Testis (tissue), 2 donors: ENCODE measurements at regions not wholly inside any gene's neighbourhood (a gene's known extent, or its start where the extent isn't known, plus 50 kb on each side); places are given as distances from the start of the nearest gene placed in this dataset.

ENCODE experiments used
- DNase-seq: peaks from one replicate; pipeline ENCODE4 v3.0.0-alpha.2; 2019
- H3K27ac ChIP-seq, 2 donors: fragments of 200-600 bp; sonication (generic); one replicate each; pipeline ENCODE4 v1.5.1; 2019
- H3K27me3 ChIP-seq: fragments of 200-600 bp; sonication (generic); one replicate; pipeline ENCODE4 v1.5.1; 2019
- H3K36me3 ChIP-seq: fragments of 200-600 bp; sonication (generic); one replicate; pipeline ENCODE4 v1.5.1; 2017; ENCODE audit warnings: low read depth; ENCODE audit errors: missing control alignments
- H3K4me1 ChIP-seq: fragments of 200-600 bp; sonication (generic); one replicate; pipeline ENCODE4 v1.5.1; 2019
- H3K4me3 ChIP-seq, 2 donors: fragments of 200-600 bp; sonication (generic); one replicate each; pipeline ENCODE4 v1.5.1; 2017 to 2019
- H3K9me3 ChIP-seq: fragments of 200-600 bp; sonication (generic); one replicate; pipeline ENCODE4 v1.5.1; 2017
- POLR2A ChIP-seq: fragments of 450-650 bp; IDR thresholded peaks from one replicate; pipeline ENCODE4 v1.6.1; 2017; ENCODE audit warnings: antibody characterized with exemption, mild to moderate bottlenecking, moderate library complexity
- WGBS, 2 donors: methylation state at CpG; one replicate each; pipeline ENCODE4 v1.1.5; 2018; 5-methylcytosine and 5-hydroxymethylcytosine counted together
- intact Hi-C: fragments of 100-400 bp; cut with DNase I; formaldehyde crosslinking; loops from one replicate; pipeline ENCODE4 v1.15.1; 2023; ENCODE audit warnings: low total_unique reads
- TF ChIP-seq, protein P1 (sequence below), 3 experiments: fragments of 450-650 bp in 2 of 3; fragments of 200-600 bp in 1 of 3; sonication (generic) in 1 of 3; IDR thresholded peaks; one replicate each; pipeline ENCODE4 v1.5.1; 2016 to 2019; ENCODE audit warnings: antibody characterized with exemption in 3 of 3, mild to moderate bottlenecking in 2 of 3, moderate library complexity in 1 of 3

DNA sequence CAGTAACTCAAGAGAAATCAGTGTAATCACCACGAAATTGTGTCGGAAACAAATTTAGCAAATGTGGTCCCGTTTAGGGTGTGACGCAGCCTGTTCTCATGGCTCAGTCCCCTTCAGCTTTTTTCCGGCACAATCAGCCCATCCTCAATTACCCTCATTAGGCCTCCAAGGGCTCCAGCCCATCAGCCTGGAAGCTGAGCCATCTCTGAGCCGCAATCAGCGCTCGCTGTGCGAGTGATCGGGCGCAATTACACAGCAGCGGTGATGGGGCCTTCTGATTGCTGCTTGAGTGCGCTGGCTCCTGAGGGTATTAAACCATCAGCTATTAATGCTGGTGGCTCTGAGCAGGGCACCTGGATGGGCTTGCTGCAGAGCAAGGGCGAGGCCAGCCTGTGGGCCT, 55.6 kb downstream of the PLXNA1 start:
- no peak for DNase-seq
- Histone ChIP-seq H3K27me3 (no peaks in the 10 kb centered on the region), H3K4me3 (no peak overlapping the region), H3K4me1 (peaks cover 4% of the 10 kb centered on the region), H3K27ac (no peak overlapping the region), H3K9me3 (no peaks in the 10 kb centered on the region), H3K36me3 (no peaks in the 10 kb centered on the region)
- intact Hi-C loops: no loop called here
- WGBS, 2 donors: 78 to 89% methylated on average over 14 of the region's 14 CpGs
- TF ChIP-seq POLR2A: no peak

DNA sequence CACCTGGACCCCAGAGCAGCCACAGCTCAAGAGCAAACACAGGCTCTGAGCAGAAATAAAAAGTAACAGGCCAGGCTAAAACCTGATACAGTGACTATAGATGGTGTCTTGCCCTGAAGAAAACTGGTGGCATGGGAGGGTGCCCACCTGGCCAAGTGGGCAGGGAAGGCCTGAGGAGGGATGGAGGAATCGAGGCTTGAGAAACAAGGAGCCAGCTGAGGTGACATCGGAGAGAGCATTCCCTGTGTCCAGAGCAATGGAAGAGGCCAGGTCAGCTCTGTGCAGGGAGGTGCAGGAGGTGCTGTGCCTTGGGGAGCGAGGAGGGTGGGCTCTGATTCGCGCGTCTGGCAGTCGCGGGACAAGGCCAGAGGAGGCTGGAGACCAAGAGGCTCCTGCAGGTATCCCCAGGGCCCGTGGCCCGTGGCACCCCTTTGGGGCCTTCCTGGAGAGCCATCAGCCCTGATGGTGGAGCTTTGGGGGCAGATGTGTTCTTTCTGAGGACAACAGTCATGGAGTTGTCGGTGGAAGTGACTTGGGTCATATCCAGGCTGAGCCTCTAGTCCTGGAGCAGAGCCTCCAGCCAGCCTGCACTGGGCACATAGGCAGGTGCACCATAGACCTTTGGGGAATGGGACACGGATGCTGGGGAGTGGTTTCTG, 56.1 kb downstream of the PLXNA1 start:
- Histone ChIP-seq H3K4me1 (peaks cover 7% of the 10 kb centered on the region), H3K27me3 (no peaks in the 10 kb centered on the region), H3K36me3 (no peaks in the 10 kb centered on the region), H3K27ac (no peak overlapping the region), H3K9me3 (no peaks in the 10 kb centered on the region), H3K4me3 (no peak overlapping the region)
- 93 to 96% methylated on average over 9 to 12 of the region's 12 CpGs for WGBS, 2 donors
- intact Hi-C loops: no loop called here
- DNase-seq: no peak
- TF ChIP-seq, protein P1, sequence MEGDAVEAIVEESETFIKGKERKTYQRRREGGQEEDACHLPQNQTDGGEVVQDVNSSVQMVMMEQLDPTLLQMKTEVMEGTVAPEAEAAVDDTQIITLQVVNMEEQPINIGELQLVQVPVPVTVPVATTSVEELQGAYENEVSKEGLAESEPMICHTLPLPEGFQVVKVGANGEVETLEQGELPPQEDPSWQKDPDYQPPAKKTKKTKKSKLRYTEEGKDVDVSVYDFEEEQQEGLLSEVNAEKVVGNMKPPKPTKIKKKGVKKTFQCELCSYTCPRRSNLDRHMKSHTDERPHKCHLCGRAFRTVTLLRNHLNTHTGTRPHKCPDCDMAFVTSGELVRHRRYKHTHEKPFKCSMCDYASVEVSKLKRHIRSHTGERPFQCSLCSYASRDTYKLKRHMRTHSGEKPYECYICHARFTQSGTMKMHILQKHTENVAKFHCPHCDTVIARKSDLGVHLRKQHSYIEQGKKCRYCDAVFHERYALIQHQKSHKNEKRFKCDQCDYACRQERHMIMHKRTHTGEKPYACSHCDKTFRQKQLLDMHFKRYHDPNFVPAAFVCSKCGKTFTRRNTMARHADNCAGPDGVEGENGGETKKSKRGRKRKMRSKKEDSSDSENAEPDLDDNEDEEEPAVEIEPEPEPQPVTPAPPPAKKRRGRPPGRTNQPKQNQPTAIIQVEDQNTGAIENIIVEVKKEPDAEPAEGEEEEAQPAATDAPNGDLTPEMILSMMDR (IDR thresholded peaks at IDR 0.05): no peak
- no peak for TF ChIP-seq POLR2A

DNA sequence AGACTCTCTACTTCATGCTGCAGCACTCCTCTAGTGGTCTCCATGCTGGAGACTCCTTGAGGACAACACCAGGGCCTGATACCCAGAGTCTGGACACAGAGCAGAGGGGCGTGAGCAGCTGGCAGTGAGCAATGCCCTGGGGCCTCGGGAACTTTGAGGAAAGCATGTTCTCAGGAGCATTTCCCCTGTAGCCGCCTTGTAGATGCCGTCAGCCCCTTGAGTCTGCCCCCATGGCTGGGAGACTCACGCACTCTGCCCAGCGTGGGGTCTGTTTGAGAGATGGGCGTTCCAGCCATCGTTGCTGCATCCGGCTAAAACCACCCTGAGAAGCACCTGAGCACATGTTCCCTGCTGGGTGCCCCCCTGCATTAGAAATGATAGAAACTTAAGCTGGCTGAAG, 56.8 kb downstream of the PLXNA1 start:
- no peak overlapping the region for H3K27ac ChIP-seq
- intact Hi-C loops: no loop called here
- H3K27me3 ChIP-seq: no peaks in the 10 kb centered on the region
- TF ChIP-seq, protein P1 (IDR thresholded peaks at IDR 0.05): no peak
- H3K4me3 ChIP-seq: no peak overlapping the region
- no peak for DNase-seq
- no peaks in the 10 kb centered on the region for H3K9me3 ChIP-seq
- H3K36me3 ChIP-seq: no peaks in the 10 kb centered on the region
- H3K4me1 ChIP-seq: peaks cover 7% of the 10 kb centered on the region
- WGBS, 2 donors: 92% methylated on average over 9 of the region's 9 CpGs; no CpG with 5 or more reads in 1 of the 2 donors

DNA sequence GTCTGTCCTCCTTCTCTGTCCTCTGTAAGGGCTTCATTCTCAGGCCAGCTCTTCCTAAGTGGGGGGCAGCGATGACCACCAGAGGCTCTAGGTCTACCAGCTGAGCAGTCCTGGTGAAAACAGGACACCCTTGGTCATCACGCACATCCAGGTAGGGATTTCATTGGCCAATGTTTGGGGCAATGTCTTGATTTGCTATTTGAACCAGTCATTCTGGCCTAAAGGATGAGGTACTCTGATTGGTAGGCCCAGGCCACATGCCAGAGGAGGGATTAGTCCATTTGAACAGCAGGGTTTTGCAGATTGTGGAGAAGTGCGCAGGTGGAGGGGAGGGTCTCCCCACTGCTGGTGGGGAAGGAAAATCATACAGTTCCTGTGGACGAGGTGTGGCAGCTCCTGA, 57.3 kb downstream of the PLXNA1 start:
- DNase-seq: no peak
- H3K4me3 ChIP-seq: no peak overlapping the region

DNA sequence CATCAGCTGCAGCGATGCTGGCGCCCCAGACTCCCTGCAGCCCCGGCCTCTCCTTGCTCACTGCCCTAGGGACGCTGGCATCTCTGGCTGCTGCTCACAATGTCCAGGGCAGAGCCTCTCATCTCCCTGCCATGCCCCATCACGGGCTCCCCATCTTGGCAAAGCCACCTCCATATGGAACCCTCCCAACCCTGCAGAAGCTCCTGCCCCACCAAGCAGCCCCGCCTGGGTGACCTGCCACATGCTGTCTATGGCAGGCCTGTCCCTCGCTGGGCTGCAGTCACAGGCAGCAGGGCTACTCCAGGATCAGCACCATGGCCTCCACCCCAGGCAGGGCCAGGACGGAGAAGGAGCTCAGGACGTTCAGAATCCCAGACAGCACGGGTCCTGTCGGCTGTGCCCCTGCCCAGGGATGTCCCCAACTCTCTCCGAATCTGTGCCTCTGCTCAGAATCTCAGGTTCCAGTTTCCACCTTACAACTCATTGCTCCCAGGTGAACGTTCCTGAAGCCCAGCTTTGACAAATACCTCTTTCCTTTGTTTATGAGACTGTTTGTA, 58.4 kb downstream of the PLXNA1 start:
- no peak overlapping the region for H3K27ac ChIP-seq
- peaks cover 7% of the 10 kb centered on the region for H3K4me1 ChIP-seq
- no peak for DNase-seq
- H3K36me3 ChIP-seq: no peaks in the 10 kb centered on the region
- intact Hi-C loops: no loop called here
- no peaks in the 10 kb centered on the region for H3K9me3 ChIP-seq
- H3K4me3 ChIP-seq: no peak overlapping the region
- no peaks in the 10 kb centered on the region for H3K27me3 ChIP-seq
- no peak for TF ChIP-seq POLR2A
- TF ChIP-seq, protein P1 (IDR thresholded peaks at IDR 0.05): no peak
- 89 to 95% methylated on average over 11 to 13 of the region's 13 CpGs for WGBS, 2 donors

More for the DNA sequence above, 57.3 kb downstream of the PLXNA1 start:
- WGBS, 2 donors: 92 to 95% methylated on average over 4 of the region's 4 CpGs
- TF ChIP-seq, protein P1 (IDR thresholded peaks at IDR 0.05): no peak
- TF ChIP-seq POLR2A: no peak
- no peak overlapping the region for H3K27ac ChIP-seq
- H3K4me1 ChIP-seq: peaks cover 7% of the 10 kb centered on the region
- intact Hi-C loops: no loop called here
- H3K9me3 ChIP-seq: no peaks in the 10 kb centered on the region
- no peaks in the 10 kb centered on the region for H3K36me3 ChIP-seq
- H3K27me3 ChIP-seq: no peaks in the 10 kb centered on the region
